HCT116 (cell line): ENCODE measurements at regions not wholly inside any gene's neighbourhood (a gene's known extent, or its start where the extent isn't known, plus 50 kb on each side); places are given as distances from the start of the nearest gene placed in this dataset.

ENCODE experiments used
- ATAC-seq: fragments of 200-7000 bp; cut with Tn5 transposase; 2 replicates; pipeline ENCODE4 v1.9.1; 2020; ENCODE audit warnings: mild to moderate bottlenecking, moderate library complexity
- BruUV-seq: library from RNA; stranded (reverse); fragments of 400-500 nt; replicated peaks from 2 replicates; lab custom pipeline; 2021; lab: Mats Ljungman, UMichigan
- CTCF ChIA-PET: fragments of 300-600 bp; sonication (Branson Sonifier 250); formaldehyde crosslinking; loops from one replicate; lab custom pipeline; 2021; ENCODE audit warnings: antibody characterized with exemption; lab: Charles Lee
- POLR2A ChIA-PET: fragments of 300-600, 350-600 bp; sonication (Branson Sonifier 250); formaldehyde crosslinking; loops from one replicate; lab custom pipeline; 2021; ENCODE audit warnings: antibody characterized with exemption; lab: Charles Lee
- RAD21 ChIA-PET, 2 experiments: fragments of 300-600 bp; sonication (Branson Sonifier 250); formaldehyde crosslinking; loops; one replicate each; lab custom pipeline; 2023; ENCODE audit warnings: low total read pairs in 2 of 2; ENCODE audit not compliant: uncharacterized antibody in 2 of 2, unreplicated experiment in 2 of 2, low non-redundant PET in 1 of 2; lab: Charles Lee
- DNase-seq: peaks from one replicate; pipeline ENCODE4 v3.0.0-alpha.2; 2010; ENCODE audit warnings: low read depth, low spot score
- H2AFZ ChIP-seq: fragments of 200-600 bp; shearing (Covaris generic), sonication (generic); 2 replicates; pipeline ENCODE4 v1.6.1; 2017; ENCODE audit warnings: low read depth, mixed run types, mixed read lengths, antibody characterized with exemption, low read length; ENCODE audit not compliant: poor library complexity, severe bottlenecking
- H3K27ac ChIP-seq: 2 replicates; pipeline ENCODE4 v1.5.1; 2012; ENCODE audit warnings: low read depth, low read length
- H3K27me3 ChIP-seq: fragments of 200-600 bp; sonication (generic); 2 replicates; pipeline ENCODE4 v1.6.1; 2016; ENCODE audit warnings: mixed run types, low read length, mixed read lengths; ENCODE audit not compliant: insufficient read depth
- H3K36me3 ChIP-seq, 2 experiments: fragments of 200-500 bp in 1 of 2; fragments of 200-600 bp in 1 of 2; sonication (Bioruptor generic) in 1 of 2; sonication (generic) in 1 of 2; 2 replicates each; pipeline versions ENCODE4 v1.5.1 to v1.6.1; 2014 to 2016; ENCODE audit warnings: low read length in 2 of 2, inconsistent platforms in 1 of 2, mixed read lengths in 1 of 2, mixed run types in 1 of 2; ENCODE audit not compliant: insufficient read depth in 2 of 2, control insufficient read depth in 1 of 2
- H3K4me1 ChIP-seq, 2 experiments: fragments of 200-600 bp in 1 of 2; sonication (generic) in 1 of 2; 2 replicates each; pipeline versions ENCODE4 v1.5.1 to v1.6.1; 2012 to 2017; ENCODE audit warnings: low read length in 2 of 2, inconsistent platforms in 1 of 2, mild to moderate bottlenecking in 1 of 2, mixed read lengths in 1 of 2, mixed run types in 1 of 2, moderate library complexity in 1 of 2; ENCODE audit not compliant: insufficient read depth in 2 of 2, control insufficient read depth in 1 of 2
- H3K4me2 ChIP-seq: fragments of 200-600 bp; sonication (generic); 2 replicates; pipeline ENCODE4 v1.6.1; 2017; ENCODE audit warnings: mixed run types, low read length, mixed read lengths
- H3K4me3 ChIP-seq, 2 experiments: fragments of 200-600 bp in 1 of 2; sonication (generic) in 1 of 2; replicated peaks in 1 of 2; 2 replicates each; pipeline ENCODE4 v1.5.1; 2011 to 2016; ENCODE audit warnings: low read length in 2 of 2, control low read depth in 1 of 2, low read depth in 1 of 2, mild to moderate bottlenecking in 1 of 2, mixed read lengths in 1 of 2, mixed run types in 1 of 2
- H3K79me2 ChIP-seq: fragments of 200-600 bp; sonication (generic); 2 replicates; pipeline ENCODE4 v1.6.1; 2017; ENCODE audit warnings: mild to moderate bottlenecking, mixed run types, low read length, moderate library complexity, mixed read lengths; ENCODE audit not compliant: insufficient read depth
- H3K9ac ChIP-seq: fragments of 200-600 bp; sonication (generic); 2 replicates; pipeline ENCODE4 v1.6.1; 2016; ENCODE audit warnings: low read length, mixed read lengths
- H3K9me2 ChIP-seq: fragments of 200-600 bp; sonication (generic), shearing (Covaris generic); 2 replicates; pipeline ENCODE4 v1.6.1; 2017; ENCODE audit warnings: mixed run types, mild to moderate bottlenecking, moderate library complexity; ENCODE audit not compliant: insufficient read depth
- H3K9me3 ChIP-seq, 2 experiments: fragments of 200-500 bp in 1 of 2; fragments of 200-600 bp in 1 of 2; sonication (Bioruptor generic) in 1 of 2; sonication (generic) in 1 of 2; 2 replicates each; pipeline ENCODE4 v1.6.1; 2014 to 2017; ENCODE audit warnings: low read length in 2 of 2, mixed read lengths in 2 of 2, inconsistent platforms in 1 of 2, low read depth in 1 of 2, mild to moderate bottlenecking in 1 of 2, mixed run types in 1 of 2, moderate library complexity in 1 of 2; ENCODE audit not compliant: control insufficient read depth in 1 of 2, insufficient read depth in 1 of 2
- H4K20me1 ChIP-seq: fragments of 200-600 bp; sonication (generic), shearing (Covaris generic); 2 replicates; pipeline ENCODE4 v1.6.1; 2017; ENCODE audit warnings: mixed run types, mild to moderate bottlenecking, moderate library complexity; ENCODE audit not compliant: insufficient read depth
- ELF1 ChIP-seq: IDR thresholded peaks from 2 replicates; pipeline ENCODE4 v1.6.1; 2012; ENCODE audit warnings: low read depth, borderline replicate concordance
- RAD21 ChIP-seq: IDR thresholded peaks from 2 replicates; pipeline ENCODE4 v1.6.1; 2012; ENCODE audit warnings: low read depth, mild to moderate bottlenecking
- ZBTB33 ChIP-seq: IDR thresholded peaks from 2 replicates; pipeline ENCODE4 v1.6.1; 2011; ENCODE audit warnings: mild to moderate bottlenecking, low read length, moderate library complexity; ENCODE audit not compliant: insufficient replicate concordance; ENCODE audit errors: extremely low read depth
- intact Hi-C: fragments of 100-400 bp; cut with micrococcal nuclease; formaldehyde crosslinking; loops from 2 replicates; pipeline ENCODE4 v1.10.0; 2022
- TF ChIP-seq, protein P1 (sequence below), 3 experiments: fragments of 200-600 bp in 1 of 3; sonication (generic) in 1 of 3; IDR thresholded peaks in 2 of 3; conservative IDR thresholded peaks in 1 of 3; 2 replicates each; pipeline ENCODE4 v1.5.1; 2012 to 2017; ENCODE audit warnings: low read depth in 2 of 3, low read length in 2 of 3, antibody characterized with exemption in 1 of 3, borderline replicate concordance in 1 of 3, control low read depth in 1 of 3, mild to moderate bottlenecking in 1 of 3, mixed read lengths in 1 of 3, mixed run types in 1 of 3, moderate library complexity in 1 of 3; ENCODE audit not compliant: insufficient read depth in 1 of 3

DNA sequence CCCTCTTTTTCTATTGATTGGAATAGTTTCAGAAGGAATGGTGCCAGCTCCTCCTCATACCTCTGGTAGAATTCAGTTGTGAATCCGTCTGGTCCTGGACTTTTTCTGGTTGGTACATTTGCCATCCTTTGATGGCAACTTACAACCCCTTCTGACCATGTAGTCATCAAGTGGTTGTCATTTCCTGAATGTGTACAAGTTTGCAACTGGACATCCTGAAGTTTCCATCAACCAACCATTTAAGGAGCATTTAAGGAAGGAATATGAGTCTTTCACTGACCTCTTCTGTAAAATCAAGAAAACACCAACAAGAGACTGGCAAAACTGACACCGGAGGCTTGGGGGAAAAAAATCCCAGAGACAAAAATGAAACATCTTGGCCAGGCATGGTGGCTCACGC lies 97.4 kb downstream of the RIN2 start:
- ChIA-PET CTCF (no interaction called here), RAD21 (no interaction called here), POLR2A (no interaction called here)
- no peak for DNase-seq
- Histone ChIP-seq H3K27me3 (no peaks in the 10 kb centered on the region), H3K4me1 (peaks cover 0 to 7% of the 10 kb centered on the region in 2 experiments; a peak in 2 of 4 replicates), H3K4me3 (no peak overlapping the region), H3K79me2 (no peaks in the 10 kb centered on the region), H2AFZ (no peak overlapping the region), H3K36me3 (no peaks in the 10 kb centered on the region), H3K9me3 (no peaks in the 10 kb centered on the region), H3K9me2 (no peaks in the 10 kb centered on the region), H3K9ac (no peak overlapping the region), H3K27ac (no peak overlapping the region), H3K4me2 (no peak overlapping the region), H4K20me1 (no peaks in the 10 kb centered on the region)
- TF ChIP-seq RAD21 (no peak), ZBTB33 (no peak), ELF1 (no peak)
- TF ChIP-seq, protein P1, sequence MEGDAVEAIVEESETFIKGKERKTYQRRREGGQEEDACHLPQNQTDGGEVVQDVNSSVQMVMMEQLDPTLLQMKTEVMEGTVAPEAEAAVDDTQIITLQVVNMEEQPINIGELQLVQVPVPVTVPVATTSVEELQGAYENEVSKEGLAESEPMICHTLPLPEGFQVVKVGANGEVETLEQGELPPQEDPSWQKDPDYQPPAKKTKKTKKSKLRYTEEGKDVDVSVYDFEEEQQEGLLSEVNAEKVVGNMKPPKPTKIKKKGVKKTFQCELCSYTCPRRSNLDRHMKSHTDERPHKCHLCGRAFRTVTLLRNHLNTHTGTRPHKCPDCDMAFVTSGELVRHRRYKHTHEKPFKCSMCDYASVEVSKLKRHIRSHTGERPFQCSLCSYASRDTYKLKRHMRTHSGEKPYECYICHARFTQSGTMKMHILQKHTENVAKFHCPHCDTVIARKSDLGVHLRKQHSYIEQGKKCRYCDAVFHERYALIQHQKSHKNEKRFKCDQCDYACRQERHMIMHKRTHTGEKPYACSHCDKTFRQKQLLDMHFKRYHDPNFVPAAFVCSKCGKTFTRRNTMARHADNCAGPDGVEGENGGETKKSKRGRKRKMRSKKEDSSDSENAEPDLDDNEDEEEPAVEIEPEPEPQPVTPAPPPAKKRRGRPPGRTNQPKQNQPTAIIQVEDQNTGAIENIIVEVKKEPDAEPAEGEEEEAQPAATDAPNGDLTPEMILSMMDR (IDR thresholded peaks at IDR 0.05 in 2 of 3, conservative IDR thresholded peaks at IDR 0.05 in 1 of 3; ENCODE audit: borderline replicate concordance in 1 of 3, insufficient read depth in 1 of 3, low read depth in 2 of 3, low read length in 2 of 3) = no peak
- BruUV-seq = no TSS peak
- no peak for ATAC-seq
- intact Hi-C loops = no loop called here
